ENCODE measurements at regions not wholly inside any gene's neighbourhood (a gene's known extent, or its start where the extent isn't known, plus 50 kb on each side); places are given as distances from the start of the nearest gene placed in this dataset.
"Not testable (repeated sequence)": the region's sequence is repeated elsewhere in the genome, so short reads cannot be mapped to it uniquely, and the experiment has no call there.

- no peak for DNase-seq
Measured at GRCh38 chr17:64771980-64772844, 110.1 kb upstream of the SMURF2 start.

DNA sequence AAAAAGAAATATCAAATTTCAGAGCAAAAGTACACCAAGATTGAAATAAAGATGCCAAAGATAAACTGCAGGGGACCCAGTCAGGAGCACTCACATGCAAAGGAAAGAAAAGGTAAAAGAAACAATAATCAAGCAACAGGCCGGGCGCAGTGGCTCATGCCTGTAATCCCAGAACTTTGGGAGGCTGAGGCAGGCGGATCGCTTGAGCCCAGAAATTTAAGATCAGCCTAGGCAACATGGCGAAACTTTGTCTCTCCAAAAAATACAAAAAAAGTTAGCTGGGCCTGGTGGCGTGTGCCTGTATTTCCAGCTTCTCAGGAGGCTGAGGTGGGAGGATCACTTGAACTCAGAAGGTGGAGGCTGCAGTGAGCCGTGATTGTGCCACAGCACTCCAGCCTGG, 107.6 kb upstream of the SMURF2 start:
- no peak for DNase-seq

DNA sequence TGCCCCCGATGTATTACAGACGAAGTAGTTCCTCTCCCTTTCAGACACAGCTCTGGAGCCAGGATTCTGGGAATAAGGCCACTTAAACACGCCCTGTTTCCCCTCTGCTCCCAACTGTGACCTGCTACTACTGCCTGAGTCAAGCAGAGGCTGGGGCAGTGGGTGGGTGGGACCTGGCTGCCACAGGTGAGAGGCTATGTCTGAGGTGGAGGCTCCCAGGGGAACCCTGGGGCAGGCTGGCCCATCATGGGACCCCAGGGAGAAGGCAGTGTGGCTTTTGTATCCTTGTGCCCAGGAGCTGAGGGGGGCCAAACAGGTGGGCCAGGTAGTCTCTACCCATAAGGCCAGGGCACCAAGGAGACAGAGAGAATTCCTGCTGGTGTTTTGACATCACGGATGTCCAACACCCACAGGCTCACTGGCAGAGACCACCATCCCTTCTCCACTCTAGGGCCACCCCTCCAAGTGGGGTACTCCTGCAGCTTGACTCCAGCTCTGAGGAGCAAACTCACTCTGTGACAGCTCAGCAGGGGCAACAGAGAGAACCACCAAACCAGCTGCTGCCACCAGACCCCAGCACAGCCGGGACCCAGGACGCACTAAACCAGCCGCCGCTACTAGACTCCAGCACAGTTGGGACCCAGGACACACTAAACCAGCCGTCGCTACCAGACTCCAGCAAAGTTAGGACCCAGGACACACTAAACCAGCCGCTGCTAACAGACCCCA, 105.3 kb upstream of the SMURF2 start:
- no peak for DNase-seq

- no peak for DNase-seq
Measured at GRCh38 chr17:64765191-64765889, 103.2 kb upstream of the SMURF2 start.

- no peak for DNase-seq
Measured at GRCh38 chr17:64750891-64751677, 89.0 kb upstream of the SMURF2 start.

GRCh38 chr17:64750478-64750877, 88.4 kb upstream of the SMURF2 start:
- no peak for DNase-seq

DNA sequence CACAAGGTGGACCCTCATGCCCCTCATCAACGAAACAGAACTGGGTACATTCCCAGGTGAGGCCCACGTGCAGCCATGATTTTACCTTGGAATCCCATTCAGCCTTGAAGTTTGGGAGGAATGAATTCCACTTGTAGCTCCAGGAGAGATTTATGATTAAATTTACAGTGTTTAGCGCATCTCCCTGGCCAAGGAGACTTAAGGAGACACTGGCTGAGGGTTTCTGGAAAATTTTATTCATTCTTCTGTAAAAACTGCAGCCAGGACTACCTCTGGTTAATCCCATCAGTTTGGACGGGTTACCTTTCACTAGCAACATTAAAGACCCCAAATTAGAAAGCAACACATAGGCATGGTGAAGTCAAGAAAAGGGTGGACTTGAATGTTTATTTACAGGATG, 87.2 kb upstream of the SMURF2 start:
- no peak for DNase-seq

GRCh38 chr17:64747938-64748540, 85.9 kb upstream of the SMURF2 start:
- DNase-seq, result no peak

- DNase-seq, result no peak
Measured at GRCh38 chr17:64742326-64742725, 80.2 kb upstream of the SMURF2 start.

DNA sequence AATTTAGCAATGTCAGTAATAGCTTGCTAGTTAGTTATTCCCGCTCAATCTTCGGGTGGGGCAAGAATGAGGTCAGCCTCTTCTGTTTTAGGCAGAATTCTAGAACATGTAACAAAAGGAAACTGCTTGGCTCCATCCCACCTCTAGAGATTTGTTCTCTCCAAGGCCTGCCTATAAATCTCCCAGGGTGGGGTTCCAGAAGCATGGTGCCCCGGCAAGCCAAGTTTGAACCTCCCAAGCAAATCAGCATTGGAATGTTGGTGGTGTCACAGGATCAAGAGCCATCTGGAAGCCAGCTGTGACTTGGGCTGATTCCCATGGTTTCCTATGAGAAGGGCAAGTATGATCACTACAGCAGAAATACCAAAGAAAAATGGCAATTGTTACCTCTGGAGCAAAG, 79.8 kb upstream of the SMURF2 start:
- not testable (repeated sequence) for DNase-seq

DNA sequence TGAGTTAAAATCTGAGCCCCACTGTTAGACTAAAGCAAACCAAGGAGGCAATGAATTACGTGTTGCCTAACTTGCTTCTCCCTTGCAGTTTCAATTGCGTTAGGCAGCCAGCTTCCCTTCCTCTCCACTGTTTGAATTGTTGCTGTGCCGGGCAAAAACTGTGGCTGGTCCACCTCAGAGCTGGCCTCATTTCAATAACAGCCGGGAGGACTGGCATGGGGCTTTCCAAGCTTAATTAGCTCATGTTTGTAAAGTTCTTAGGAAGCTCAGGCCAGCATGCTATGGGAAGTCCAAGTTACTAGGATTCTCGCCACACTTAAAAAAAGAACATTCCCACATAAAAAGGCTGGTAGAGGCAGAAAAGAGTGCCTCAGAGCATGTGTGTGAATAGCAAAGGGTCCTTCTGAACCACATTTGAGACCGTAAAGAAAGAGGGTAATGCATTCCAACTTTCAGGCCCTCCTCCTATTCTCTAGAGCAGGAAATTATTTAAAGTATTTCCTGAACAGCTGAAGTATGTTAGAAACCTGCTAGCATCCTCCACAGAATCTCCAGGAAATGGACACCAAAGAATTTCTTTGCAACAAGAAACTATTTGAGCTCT, 79.0 kb upstream of the SMURF2 start:
- DNase-seq, result no peak

DNA sequence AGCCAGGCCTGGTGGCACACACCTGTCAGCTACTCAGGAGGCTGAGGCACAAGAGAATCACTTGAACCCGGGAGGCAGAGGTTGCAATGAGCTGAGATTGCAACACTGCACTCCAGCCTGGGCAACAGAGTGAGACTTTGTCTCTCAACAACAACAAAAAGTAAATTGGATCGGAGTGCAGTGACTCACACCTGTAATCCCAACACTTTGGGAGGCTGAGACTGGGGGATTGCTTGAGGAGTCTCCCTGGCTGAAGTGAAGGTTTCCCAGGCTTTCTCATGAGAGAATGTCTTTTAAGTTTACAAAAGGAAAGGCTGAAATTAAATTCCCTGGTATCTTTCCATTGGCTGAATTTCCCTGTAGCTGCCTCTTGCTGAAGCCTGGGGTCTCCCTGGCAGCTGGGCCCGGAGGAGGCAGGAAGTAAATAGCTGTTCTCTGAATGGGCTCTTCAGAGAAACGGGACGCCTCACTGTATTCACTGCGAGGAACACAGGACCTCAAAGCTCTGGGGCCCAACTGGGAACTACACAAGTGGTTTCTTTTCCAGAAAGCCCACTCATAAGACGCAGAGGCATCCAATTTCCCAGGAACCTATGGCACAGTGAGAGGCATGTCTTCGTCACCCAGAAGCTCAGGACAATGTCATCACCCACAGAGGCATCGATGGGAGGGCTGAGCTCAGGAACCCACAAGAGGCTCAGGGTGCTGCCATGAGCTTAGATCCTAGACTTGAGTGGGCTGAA, 77.4 kb upstream of the SMURF2 start:
- DNase-seq, result no peak

GRCh38 chr17:64736804-64737492, 74.8 kb upstream of the SMURF2 start:
- DNase-seq, result peak; percentile 1 to 13

- peak; percentile 9 to 26 for DNase-seq
Measured at GRCh38 chr17:64732336-64733006, 70.4 kb upstream of the SMURF2 start.

DNA sequence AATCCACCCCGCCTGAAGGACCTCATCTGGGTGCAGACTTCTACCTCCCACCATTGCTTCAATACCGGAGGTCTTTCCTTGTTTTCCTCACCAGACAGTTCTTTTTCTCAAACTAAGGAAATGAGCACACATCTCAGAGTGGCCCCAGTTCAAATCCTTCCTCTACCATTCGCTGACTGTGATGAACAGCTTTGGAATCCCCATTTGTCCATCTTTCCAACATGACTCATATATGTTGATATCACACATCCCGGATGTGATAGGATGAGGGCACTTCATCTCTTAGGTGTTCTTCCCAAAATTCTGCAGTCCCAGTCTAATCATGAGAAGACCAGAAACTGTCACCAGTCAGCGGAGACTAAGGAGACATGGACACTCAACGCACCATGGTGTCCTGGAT, 67.9 kb upstream of the SMURF2 start:
- DNase-seq, result not testable (repeated sequence)

- no peak for DNase-seq
Measured at GRCh38 chr17:64729201-64729600, 67.1 kb upstream of the SMURF2 start.

- DNase-seq, result no peak
Measured at GRCh38 chr17:64728041-64728695, 66.1 kb upstream of the SMURF2 start.

DNA sequence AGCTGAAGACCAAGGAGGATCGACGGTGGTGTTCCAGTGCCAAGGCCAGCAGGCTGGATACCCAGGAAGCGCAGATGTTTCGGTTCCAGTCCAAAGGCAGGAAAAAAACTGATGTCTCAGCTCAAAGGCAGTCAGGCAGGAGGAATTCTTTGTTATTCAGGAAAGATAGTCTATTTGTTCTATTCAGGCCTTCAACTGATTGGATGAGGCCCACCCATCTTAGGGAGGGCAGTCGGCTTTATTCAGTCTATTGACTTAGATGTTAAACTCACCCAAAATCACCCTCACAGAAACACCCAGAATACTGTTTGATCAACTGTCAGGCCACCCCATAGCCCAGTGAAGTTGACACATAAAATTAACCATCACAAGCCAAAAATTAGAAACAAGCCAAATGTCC, 63.9 kb upstream of the SMURF2 start:
- not testable (repeated sequence) for DNase-seq

- DNase-seq, result not testable (repeated sequence)
Measured at GRCh38 chr17:64724246-64724645, 62.1 kb upstream of the SMURF2 start.
